ENCODE measurements at regions not wholly inside any gene's neighbourhood (a gene's known extent, or its start where the extent isn't known, plus 50 kb on each side); places are given as distances from the start of the nearest gene placed in this dataset.

DNA sequence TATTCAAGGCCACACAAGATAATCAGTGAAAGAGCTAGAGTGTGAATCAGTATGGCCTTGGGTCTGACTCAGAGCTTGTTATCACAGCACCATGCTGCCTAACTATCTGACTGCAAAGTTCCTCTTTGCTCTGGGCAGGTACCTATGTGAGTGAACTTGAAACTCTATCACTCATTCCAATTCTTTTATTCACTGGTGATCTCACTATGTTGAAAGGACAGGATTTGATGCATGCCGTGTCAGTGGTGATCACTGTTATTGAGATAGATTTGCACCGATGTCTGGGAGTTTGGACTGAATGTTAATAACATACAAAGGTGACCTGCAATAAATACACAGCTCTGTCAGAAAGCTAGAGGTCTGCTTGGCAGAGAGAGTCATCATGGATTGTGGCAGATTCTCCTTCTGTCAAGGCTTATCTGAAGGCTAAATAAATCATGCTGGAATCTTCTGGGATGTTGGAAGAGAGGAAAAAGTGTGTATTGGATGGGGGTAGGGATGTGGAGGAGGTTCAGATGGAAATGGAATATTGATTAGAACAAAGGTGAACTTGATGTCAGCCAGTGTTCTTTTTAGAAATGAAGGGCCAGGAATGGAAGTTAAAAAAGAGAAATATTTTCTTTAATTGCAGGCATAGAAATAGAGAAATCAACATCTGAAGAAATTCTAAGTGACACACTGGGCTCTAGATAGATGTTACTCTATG lies 91.8 kb upstream of the TNC start:
- Histone ChIP-seq H3K36me3 (replicated peaks in 1 of 2; ENCODE audit: control insufficient read depth in 1 of 2, insufficient read depth in 2 of 2, low read length in 1 of 2) (no peaks in the 10 kb centered on the region), H3K9me2 (no peaks in the 10 kb centered on the region), H3K27me3 (ENCODE audit: insufficient read depth) (no peaks in the 10 kb centered on the region), H3K79me2 (ENCODE audit: insufficient read depth) (no peaks in the 10 kb centered on the region), H3K9ac (no peak overlapping the region), H3K27ac (ENCODE audit: low read depth in 2 of 2, low read length in 1 of 2) (peak overlapping the region; percentile 73 to 89), H3K4me3 (ENCODE audit: low read depth in 2 of 2, low read length in 1 of 2) (no peak overlapping the region), H3K4me2 (no peak overlapping the region), H2AFZ (ENCODE audit: low read depth) (no peak overlapping the region), H4K20me1 (ENCODE audit: insufficient read depth) (no peaks in the 10 kb centered on the region), H3F3A (replicated peaks; ENCODE audit: insufficient read depth) (peaks cover 42% of the 10 kb centered on the region), H3K9me3 (no peaks in the 10 kb centered on the region), H3K4me1 (ENCODE audit: control insufficient read depth in 1 of 2, insufficient read depth in 2 of 2, low read depth in 1 of 2, low read length in 1 of 2) (peaks cover 17 to 53% of the 10 kb centered on the region in 2 experiments)
- ChIA-PET CTCF (no interaction called here), POLR2A (no interaction called here)
- peak; percentile 69 for TF ChIP-seq TCF12 (IDR thresholded peaks at IDR 0.05)
- TF ChIP-seq YY1 (IDR thresholded peaks at IDR 0.05; ENCODE audit: low read depth): no peak
- peak; percentile 40; the same call in 1 of the 2 replicates for TF ChIP-seq NFIC (IDR thresholded peaks at IDR 0.05; ENCODE audit: borderline replicate concordance)
- TF ChIP-seq JUND (IDR thresholded peaks at IDR 0.05): peak; percentile 45
- TF ChIP-seq TAF1 (IDR thresholded peaks at IDR 0.05; ENCODE audit: borderline replicate concordance, low read depth, low read length): no peak
- no peak for TF ChIP-seq CHD2 (IDR thresholded peaks at IDR 0.05; ENCODE audit: low read length, partially characterized antibody)
- TF ChIP-seq, protein P1, sequence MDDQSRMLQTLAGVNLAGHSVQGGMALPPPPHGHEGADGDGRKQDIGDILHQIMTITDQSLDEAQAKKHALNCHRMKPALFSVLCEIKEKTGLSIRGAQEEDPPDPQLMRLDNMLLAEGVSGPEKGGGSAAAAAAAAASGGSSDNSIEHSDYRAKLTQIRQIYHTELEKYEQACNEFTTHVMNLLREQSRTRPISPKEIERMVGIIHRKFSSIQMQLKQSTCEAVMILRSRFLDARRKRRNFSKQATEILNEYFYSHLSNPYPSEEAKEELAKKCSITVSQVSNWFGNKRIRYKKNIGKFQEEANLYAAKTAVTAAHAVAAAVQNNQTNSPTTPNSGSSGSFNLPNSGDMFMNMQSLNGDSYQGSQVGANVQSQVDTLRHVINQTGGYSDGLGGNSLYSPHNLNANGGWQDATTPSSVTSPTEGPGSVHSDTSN (IDR thresholded peaks at IDR 0.05): peak; percentile 92
- TF ChIP-seq, protein P2, sequence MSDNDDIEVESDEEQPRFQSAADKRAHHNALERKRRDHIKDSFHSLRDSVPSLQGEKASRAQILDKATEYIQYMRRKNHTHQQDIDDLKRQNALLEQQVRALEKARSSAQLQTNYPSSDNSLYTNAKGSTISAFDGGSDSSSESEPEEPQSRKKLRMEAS (IDR thresholded peaks at IDR 0.05; ENCODE audit: low read depth): peak; percentile 43; the same call in 1 of the 2 replicates
- peak in 1 of 2 experiments; percentile 64; a peak in 2 of 4 replicates for TF ChIP-seq EP300 (IDR thresholded peaks at IDR 0.05; ENCODE audit: borderline replicate concordance in 1 of 2, low read depth in 1 of 2, low read length in 1 of 2)
- peak; percentile 50; the same call in 1 of the 2 replicates for TF ChIP-seq FOSL2 (IDR thresholded peaks at IDR 0.05; ENCODE audit: borderline replicate concordance, low read depth)
- TF ChIP-seq, protein P3, sequence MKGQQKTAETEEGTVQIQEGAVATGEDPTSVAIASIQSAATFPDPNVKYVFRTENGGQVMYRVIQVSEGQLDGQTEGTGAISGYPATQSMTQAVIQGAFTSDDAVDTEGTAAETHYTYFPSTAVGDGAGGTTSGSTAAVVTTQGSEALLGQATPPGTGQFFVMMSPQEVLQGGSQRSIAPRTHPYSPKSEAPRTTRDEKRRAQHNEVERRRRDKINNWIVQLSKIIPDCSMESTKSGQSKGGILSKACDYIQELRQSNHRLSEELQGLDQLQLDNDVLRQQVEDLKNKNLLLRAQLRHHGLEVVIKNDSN (IDR thresholded peaks at IDR 0.05; ENCODE audit: borderline replicate concordance, low read depth): no peak
- no peak for TF ChIP-seq RCOR1 (IDR thresholded peaks at IDR 0.05; ENCODE audit: low read length)
- TF ChIP-seq TEAD4 (IDR thresholded peaks at IDR 0.05; ENCODE audit: borderline replicate concordance, insufficient read depth): 0 out of 2 replicates have a peak, but pooled peaks have one; percentile 25
- TF ChIP-seq POLR2AphosphoS5 (IDR thresholded peaks at IDR 0.05; ENCODE audit: low read depth, low read length): no peak
- TF ChIP-seq RAD21 (IDR thresholded peaks at IDR 0.05; ENCODE audit: low read length): no peak
- no peak for TF ChIP-seq ELF1 (IDR thresholded peaks at IDR 0.05)
- WGBS (ENCODE audit: low lambda C conversion rate): 13% methylated on average over 2 of the region's 2 CpGs
- no peak for DNase-seq

DNA sequence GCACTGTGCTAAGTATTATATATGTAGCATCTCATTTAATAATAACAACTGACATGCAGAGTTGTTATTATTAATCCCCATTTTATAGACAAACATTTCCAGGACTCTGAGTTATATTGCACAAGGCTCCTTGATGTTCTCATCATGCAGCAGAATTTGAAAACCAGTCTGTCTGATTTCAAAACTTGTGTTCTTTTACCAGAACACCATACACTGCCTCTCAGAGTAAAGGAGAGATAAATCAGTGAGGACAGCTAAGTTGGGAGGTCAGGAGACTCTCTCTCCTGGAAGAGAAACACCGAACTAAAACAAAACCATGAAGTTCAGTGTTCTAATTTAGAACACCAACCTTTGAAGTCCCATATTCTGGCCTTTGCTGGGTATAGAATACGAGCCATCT lies 92.7 kb upstream of the TNC start:
- ChIA-PET POLR2A (no interaction called here), CTCF (no interaction called here)
- no peak for DNase-seq
- TF ChIP-seq RXRA (IDR thresholded peaks at IDR 0.05; ENCODE audit: borderline replicate concordance, low read depth) (no peak), TEAD4 (IDR thresholded peaks at IDR 0.05; ENCODE audit: borderline replicate concordance, insufficient read depth) (no peak), SMC3 (IDR thresholded peaks at IDR 0.05; ENCODE audit: low read depth, low read length) (no peak), NRF1 (IDR thresholded peaks at IDR 0.05; ENCODE audit: low read depth, low read length) (no peak)
- TF ChIP-seq, protein P4, sequence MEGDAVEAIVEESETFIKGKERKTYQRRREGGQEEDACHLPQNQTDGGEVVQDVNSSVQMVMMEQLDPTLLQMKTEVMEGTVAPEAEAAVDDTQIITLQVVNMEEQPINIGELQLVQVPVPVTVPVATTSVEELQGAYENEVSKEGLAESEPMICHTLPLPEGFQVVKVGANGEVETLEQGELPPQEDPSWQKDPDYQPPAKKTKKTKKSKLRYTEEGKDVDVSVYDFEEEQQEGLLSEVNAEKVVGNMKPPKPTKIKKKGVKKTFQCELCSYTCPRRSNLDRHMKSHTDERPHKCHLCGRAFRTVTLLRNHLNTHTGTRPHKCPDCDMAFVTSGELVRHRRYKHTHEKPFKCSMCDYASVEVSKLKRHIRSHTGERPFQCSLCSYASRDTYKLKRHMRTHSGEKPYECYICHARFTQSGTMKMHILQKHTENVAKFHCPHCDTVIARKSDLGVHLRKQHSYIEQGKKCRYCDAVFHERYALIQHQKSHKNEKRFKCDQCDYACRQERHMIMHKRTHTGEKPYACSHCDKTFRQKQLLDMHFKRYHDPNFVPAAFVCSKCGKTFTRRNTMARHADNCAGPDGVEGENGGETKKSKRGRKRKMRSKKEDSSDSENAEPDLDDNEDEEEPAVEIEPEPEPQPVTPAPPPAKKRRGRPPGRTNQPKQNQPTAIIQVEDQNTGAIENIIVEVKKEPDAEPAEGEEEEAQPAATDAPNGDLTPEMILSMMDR (IDR thresholded peaks at IDR 0.05): no peak
- Histone ChIP-seq H3K27me3 (ENCODE audit: insufficient read depth) (no peaks in the 10 kb centered on the region), H3F3A (replicated peaks; ENCODE audit: insufficient read depth) (peaks cover 33% of the 10 kb centered on the region), H3K9me2 (no peaks in the 10 kb centered on the region), H4K20me1 (ENCODE audit: insufficient read depth) (no peaks in the 10 kb centered on the region), H2AFZ (ENCODE audit: low read depth) (no peak overlapping the region), H3K4me2 (no peak overlapping the region), H3K4me1 (ENCODE audit: control insufficient read depth in 1 of 2, insufficient read depth in 2 of 2, low read depth in 1 of 2, low read length in 1 of 2) (peaks cover 17 to 47% of the 10 kb centered on the region in 2 experiments), H3K36me3 (replicated peaks in 1 of 2; ENCODE audit: control insufficient read depth in 1 of 2, insufficient read depth in 2 of 2, low read length in 1 of 2) (no peaks in the 10 kb centered on the region), H3K4me3 (ENCODE audit: low read depth in 2 of 2, low read length in 1 of 2) (no peak overlapping the region), H3K9me3 (no peaks in the 10 kb centered on the region), H3K27ac (ENCODE audit: low read depth in 2 of 2, low read length in 1 of 2) (peak overlapping the region in 1 of 2 experiments; percentile 89; a peak in 1 of 4 replicates), H3K79me2 (ENCODE audit: insufficient read depth) (no peaks in the 10 kb centered on the region), H3K9ac (no peak overlapping the region)
- WGBS (ENCODE audit: low lambda C conversion rate): 90% methylated on average over 2 of the region's 2 CpGs

Data from SK-N-SH (cell line).